Liver (tissue), 8 donors: ENCODE measurements at regions not wholly inside any gene's neighbourhood (a gene's known extent, or its start where the extent isn't known, plus 50 kb on each side); places are given as distances from the start of the nearest gene placed in this dataset.

Experiments
- DNase-seq: peaks from one replicate; pipeline ENCODE4 v3.0.0-alpha.2; 2017; ENCODE audit warnings: low spot score
- H3K27ac ChIP-seq, 2 donors: one replicate each; pipeline ENCODE4 v1.7.0; 2013; ENCODE audit warnings: inconsistent platforms in 2 of 2, low read length in 2 of 2, control low read depth in 1 of 2, low read depth in 1 of 2, mild to moderate bottlenecking in 1 of 2
- H3K27me3 ChIP-seq, 4 donors: one replicate each; pipeline versions ENCODE4 v1.6.1 to v1.7.0; 2013; ENCODE audit warnings: low read length in 3 of 4, inconsistent platforms in 1 of 4, mild to moderate bottlenecking in 1 of 4, moderate library complexity in 1 of 4; ENCODE audit not compliant: control insufficient read depth in 4 of 4, insufficient read depth in 4 of 4
- H3K36me3 ChIP-seq, 4 donors: one replicate each; pipeline versions ENCODE4 v1.6.1 to v1.7.0; 2013; ENCODE audit warnings: low read length in 3 of 4, mild to moderate bottlenecking in 3 of 4, low read depth in 1 of 4, moderate library complexity in 1 of 4; ENCODE audit not compliant: control insufficient read depth in 4 of 4, insufficient read depth in 3 of 4
- H3K4me1 ChIP-seq, 4 donors: one replicate each; pipeline versions ENCODE4 v1.6.1 to v1.7.0; 2013; ENCODE audit warnings: low read length in 3 of 4, mild to moderate bottlenecking in 3 of 4, moderate library complexity in 1 of 4; ENCODE audit not compliant: control insufficient read depth in 4 of 4, insufficient read depth in 4 of 4
- H3K4me3 ChIP-seq, 3 donors: one replicate each; pipeline versions ENCODE4 v1.6.1 to v1.7.0; 2013; ENCODE audit warnings: low read length in 3 of 3, control low read depth in 1 of 3, low read depth in 1 of 3, mild to moderate bottlenecking in 1 of 3
- H3K9ac ChIP-seq, 2 donors: one replicate each; pipeline ENCODE4 v1.7.0; 2013; ENCODE audit warnings: low read length in 2 of 2, mild to moderate bottlenecking in 2 of 2, moderate library complexity in 2 of 2, control low read depth in 1 of 2, low read depth in 1 of 2
- H3K9me3 ChIP-seq, 4 donors: one replicate each; pipeline versions ENCODE4 v1.6.1 to v1.7.0; 2013; ENCODE audit warnings: low read length in 3 of 4; ENCODE audit not compliant: control insufficient read depth in 4 of 4
- EGR1 ChIP-seq, 2 donors: IDR thresholded peaks; 2 replicates each; pipeline ENCODE4 v1.6.1; 2016 to 2018; ENCODE audit warnings: antibody characterized with exemption in 2 of 2, low read depth in 2 of 2
- FOXA1 ChIP-seq: IDR thresholded peaks from 2 replicates; pipeline ENCODE4 v1.6.1; 2016; ENCODE audit warnings: antibody characterized with exemption
- FOXA2 ChIP-seq: IDR thresholded peaks from 2 replicates; pipeline ENCODE4 v1.6.1; 2016; ENCODE audit warnings: antibody characterized with exemption
- GABPA ChIP-seq, 2 donors: IDR thresholded peaks in 1 of 2; conservative IDR thresholded peaks in 1 of 2; 2 replicates each; pipeline ENCODE4 v1.6.1; 2016; ENCODE audit warnings: antibody characterized with exemption in 2 of 2, mild to moderate bottlenecking in 1 of 2, moderate library complexity in 1 of 2
- HNF4G ChIP-seq: IDR thresholded peaks from 2 replicates; pipeline ENCODE4 v1.6.1; 2016; ENCODE audit warnings: antibody characterized with exemption
- JUND ChIP-seq, 2 donors: IDR thresholded peaks; 2 replicates each; pipeline ENCODE4 v1.6.1; 2016; ENCODE audit warnings: antibody characterized with exemption in 2 of 2
- MAX ChIP-seq: IDR thresholded peaks from 2 replicates; pipeline ENCODE4 v1.6.1; 2016; ENCODE audit warnings: antibody characterized with exemption
- RAD21 ChIP-seq, 2 donors: IDR thresholded peaks; 2 replicates each; pipeline ENCODE4 v1.6.1; 2016; ENCODE audit warnings: antibody characterized with exemption in 2 of 2, mild to moderate bottlenecking in 2 of 2
- REST ChIP-seq: IDR thresholded peaks from 2 replicates; pipeline ENCODE4 v1.6.1; 2016; ENCODE audit warnings: antibody characterized with exemption, mild to moderate bottlenecking
- RXRA ChIP-seq, 2 donors: IDR thresholded peaks; 2 replicates each; pipeline ENCODE4 v1.6.1; 2017 to 2018; ENCODE audit warnings: antibody characterized with exemption in 2 of 2, mild to moderate bottlenecking in 1 of 2
- SP1 ChIP-seq: IDR thresholded peaks from 2 replicates; pipeline ENCODE4 v1.6.1; 2018; ENCODE audit warnings: antibody characterized with exemption, mild to moderate bottlenecking
- TAF1 ChIP-seq: conservative IDR thresholded peaks from 2 replicates; pipeline ENCODE4 v1.6.1; 2016; ENCODE audit warnings: antibody characterized with exemption, mild to moderate bottlenecking
- YY1 ChIP-seq: IDR thresholded peaks from 2 replicates; pipeline ENCODE4 v1.6.1; 2016; ENCODE audit warnings: antibody characterized with exemption, mild to moderate bottlenecking
- WGBS: extraction: QIAGEN DNeasy Blood & Tissue Kit; methylation state at CpG from one replicate; pipeline ENCODE4 v1.1.7; 2013; 5-methylcytosine and 5-hydroxymethylcytosine counted together
- TF ChIP-seq, protein P1 (sequence below): IDR thresholded peaks from 2 replicates; pipeline ENCODE4 v1.6.1; 2016; ENCODE audit warnings: antibody characterized with exemption
- TF ChIP-seq, protein P2 (sequence below): fragments of 150-350 bp; IDR thresholded peaks from 2 replicates; pipeline ENCODE4 v1.5.1; 2017; ENCODE audit warnings: improper control_type of control experiment, low read depth, low read length; ENCODE audit not compliant: missing input control
- TF ChIP-seq, protein P3 (sequence below): IDR thresholded peaks from 2 replicates; pipeline ENCODE4 v1.6.1; 2016; ENCODE audit warnings: antibody characterized with exemption
- donor health status: healthy.
- donor health status: healthy.
- donor health status: healthy.
- donor health status: healthy.
- donor health status: healthy.

DNA sequence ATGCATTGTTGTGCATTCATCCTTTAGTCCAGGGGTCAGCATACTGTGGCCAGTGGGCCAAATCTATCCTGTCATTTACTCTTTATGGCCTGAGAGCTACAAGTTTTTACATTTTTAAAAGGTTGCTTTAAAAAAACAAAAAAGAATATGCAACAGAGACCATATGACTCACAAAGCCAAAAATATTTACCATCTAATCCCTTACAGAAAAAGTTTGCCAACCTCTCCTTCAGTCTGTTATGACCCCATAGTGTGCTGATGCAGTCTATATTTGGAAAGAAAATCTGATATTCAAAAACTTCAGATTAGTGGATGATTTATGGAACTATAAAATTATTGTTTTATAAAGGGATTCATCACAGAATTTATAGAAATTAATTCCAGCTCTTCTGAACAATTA is 237.5 kb upstream of the IL12A start:
- Histone ChIP-seq H3K27me3 (no peaks in the 10 kb centered on the region), H3K36me3 (no peaks in the 10 kb centered on the region), H3K9me3 (no peaks in the 10 kb centered on the region), H3K9ac (no peak overlapping the region), H3K4me3 (no peak overlapping the region), H3K27ac (no peak overlapping the region), H3K4me1 (peaks cover 6 to 22% (median 18%) of the 10 kb centered on the region in 4 donors)
- TF ChIP-seq RXRA (IDR thresholded peaks at IDR 0.05) (no peak), FOXA2 (no peak), HNF4G (no peak), TAF1 (no peak), FOXA1 (no peak), RAD21 (IDR thresholded peaks at IDR 0.05) (no peak), GABPA (IDR thresholded peaks at IDR 0.05 in 1 of 2, conservative IDR thresholded peaks at IDR 0.05 in 1 of 2) (no peak), YY1 (no peak), MAX (no peak), JUND (IDR thresholded peaks at IDR 0.05) (no peak)
- TF ChIP-seq, protein P1, sequence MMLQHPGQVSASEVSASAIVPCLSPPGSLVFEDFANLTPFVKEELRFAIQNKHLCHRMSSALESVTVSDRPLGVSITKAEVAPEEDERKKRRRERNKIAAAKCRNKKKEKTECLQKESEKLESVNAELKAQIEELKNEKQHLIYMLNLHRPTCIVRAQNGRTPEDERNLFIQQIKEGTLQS, result no peak
- TF ChIP-seq, protein P2, sequence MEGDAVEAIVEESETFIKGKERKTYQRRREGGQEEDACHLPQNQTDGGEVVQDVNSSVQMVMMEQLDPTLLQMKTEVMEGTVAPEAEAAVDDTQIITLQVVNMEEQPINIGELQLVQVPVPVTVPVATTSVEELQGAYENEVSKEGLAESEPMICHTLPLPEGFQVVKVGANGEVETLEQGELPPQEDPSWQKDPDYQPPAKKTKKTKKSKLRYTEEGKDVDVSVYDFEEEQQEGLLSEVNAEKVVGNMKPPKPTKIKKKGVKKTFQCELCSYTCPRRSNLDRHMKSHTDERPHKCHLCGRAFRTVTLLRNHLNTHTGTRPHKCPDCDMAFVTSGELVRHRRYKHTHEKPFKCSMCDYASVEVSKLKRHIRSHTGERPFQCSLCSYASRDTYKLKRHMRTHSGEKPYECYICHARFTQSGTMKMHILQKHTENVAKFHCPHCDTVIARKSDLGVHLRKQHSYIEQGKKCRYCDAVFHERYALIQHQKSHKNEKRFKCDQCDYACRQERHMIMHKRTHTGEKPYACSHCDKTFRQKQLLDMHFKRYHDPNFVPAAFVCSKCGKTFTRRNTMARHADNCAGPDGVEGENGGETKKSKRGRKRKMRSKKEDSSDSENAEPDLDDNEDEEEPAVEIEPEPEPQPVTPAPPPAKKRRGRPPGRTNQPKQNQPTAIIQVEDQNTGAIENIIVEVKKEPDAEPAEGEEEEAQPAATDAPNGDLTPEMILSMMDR, result no peak
- DNase-seq, result no peak

GRCh38 chr3:159751752-159752151 is 236.9 kb upstream of the IL12A start:
- H3K9ac ChIP-seq, result no peak overlapping the region
- peaks cover 8 to 28% (median 23%) of the 10 kb centered on the region in 4 donors for H3K4me1 ChIP-seq
- TF ChIP-seq GABPA (IDR thresholded peaks at IDR 0.05 in 1 of 2, conservative IDR thresholded peaks at IDR 0.05 in 1 of 2), result no peak
- TF ChIP-seq, protein P3, sequence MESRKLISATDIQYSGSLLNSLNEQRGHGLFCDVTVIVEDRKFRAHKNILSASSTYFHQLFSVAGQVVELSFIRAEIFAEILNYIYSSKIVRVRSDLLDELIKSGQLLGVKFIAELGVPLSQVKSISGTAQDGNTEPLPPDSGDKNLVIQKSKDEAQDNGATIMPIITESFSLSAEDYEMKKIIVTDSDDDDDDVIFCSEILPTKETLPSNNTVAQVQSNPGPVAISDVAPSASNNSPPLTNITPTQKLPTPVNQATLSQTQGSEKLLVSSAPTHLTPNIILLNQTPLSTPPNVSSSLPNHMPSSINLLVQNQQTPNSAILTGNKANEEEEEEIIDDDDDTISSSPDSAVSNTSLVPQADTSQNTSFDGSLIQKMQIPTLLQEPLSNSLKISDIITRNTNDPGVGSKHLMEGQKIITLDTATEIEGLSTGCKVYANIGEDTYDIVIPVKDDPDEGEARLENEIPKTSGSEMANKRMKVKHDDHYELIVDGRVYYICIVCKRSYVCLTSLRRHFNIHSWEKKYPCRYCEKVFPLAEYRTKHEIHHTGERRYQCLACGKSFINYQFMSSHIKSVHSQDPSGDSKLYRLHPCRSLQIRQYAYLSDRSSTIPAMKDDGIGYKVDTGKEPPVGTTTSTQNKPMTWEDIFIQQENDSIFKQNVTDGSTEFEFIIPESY, result no peak
- no peak for TF ChIP-seq REST
- no peak for TF ChIP-seq SP1
- no peak for TF ChIP-seq RAD21 (IDR thresholded peaks at IDR 0.05)
- no peak for TF ChIP-seq YY1
- TF ChIP-seq EGR1 (IDR thresholded peaks at IDR 0.05; ENCODE audit: low read depth in 2 of 2), result no peak
- TF ChIP-seq, protein P2, result no peak
- TF ChIP-seq HNF4G, result no peak
- TF ChIP-seq, protein P1, result no peak
- H3K4me3 ChIP-seq, result no peak overlapping the region
- 93% methylated on average over 5 of the region's 5 CpGs for WGBS
- no peaks in the 10 kb centered on the region for H3K9me3 ChIP-seq
- no peak overlapping the region for H3K27ac ChIP-seq
- no peaks in the 10 kb centered on the region for H3K27me3 ChIP-seq
- no peaks in the 10 kb centered on the region for H3K36me3 ChIP-seq
- DNase-seq, result no peak
